ENCODE measurements at regions not wholly inside any gene's neighbourhood (a gene's known extent, or its start where the extent isn't known, plus 50 kb on each side); places are given as distances from the start of the nearest gene placed in this dataset.

DNA sequence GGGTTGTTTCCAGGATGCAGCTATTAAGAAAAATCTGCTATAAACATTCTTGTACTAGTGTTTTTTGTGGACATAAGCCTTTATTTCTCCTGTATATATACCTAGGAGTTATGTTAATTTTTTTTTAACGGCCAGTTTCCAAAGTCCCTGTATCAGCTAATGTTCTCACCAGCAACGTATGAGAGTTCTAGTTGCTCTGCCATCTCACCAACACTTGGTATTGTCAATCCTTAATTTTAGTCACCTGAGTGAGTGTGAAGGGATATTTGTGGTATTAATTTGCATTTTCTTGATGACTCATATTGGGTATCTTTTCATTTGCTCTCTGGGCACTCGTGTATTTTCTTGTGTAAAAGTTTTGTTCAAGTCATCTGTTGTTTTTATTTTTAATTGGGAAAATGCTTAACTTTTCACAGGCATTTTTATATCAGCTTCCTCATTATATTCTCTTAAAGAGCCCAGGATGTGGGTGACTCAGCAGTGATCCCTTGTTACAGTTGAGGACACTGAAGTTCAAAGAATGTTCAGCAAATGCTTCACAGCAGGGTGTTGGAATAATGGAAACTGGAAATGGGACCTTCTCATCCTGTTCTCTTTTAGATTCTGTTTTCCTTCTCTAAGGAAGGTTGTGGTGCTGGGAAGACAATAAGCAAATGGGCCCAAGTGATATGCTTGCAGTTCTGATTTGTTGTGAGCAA lies 176.3 kb upstream of the PRNP start:
- Histone ChIP-seq H3K4me3 (no peak overlapping the region), H3K27ac (no peak overlapping the region)

DNA sequence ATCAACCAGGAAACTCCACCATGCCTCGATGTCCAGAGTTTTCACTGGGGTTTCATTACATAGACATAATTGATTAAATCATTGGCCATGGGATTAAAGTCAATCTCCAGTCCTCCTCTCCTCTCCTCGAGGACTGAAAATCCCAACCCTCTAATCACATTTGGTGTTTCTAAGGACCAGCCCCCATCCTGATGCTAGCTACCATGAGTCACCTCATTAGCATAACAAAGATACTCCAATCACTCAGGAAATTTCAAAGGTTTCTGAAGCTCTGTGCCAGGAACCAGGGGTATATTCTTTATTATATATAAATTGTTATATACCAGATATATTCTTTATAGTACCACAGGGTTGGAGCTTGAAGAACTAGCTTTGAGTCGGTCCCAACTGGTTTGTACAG lies 177.5 kb upstream of the PRNP start:
- DNase-seq (ENCODE audit: low spot score): no peak
- H3K27ac ChIP-seq: no peak overlapping the region
- no peak overlapping the region for H3K4me3 ChIP-seq
- TF ChIP-seq, protein P1, sequence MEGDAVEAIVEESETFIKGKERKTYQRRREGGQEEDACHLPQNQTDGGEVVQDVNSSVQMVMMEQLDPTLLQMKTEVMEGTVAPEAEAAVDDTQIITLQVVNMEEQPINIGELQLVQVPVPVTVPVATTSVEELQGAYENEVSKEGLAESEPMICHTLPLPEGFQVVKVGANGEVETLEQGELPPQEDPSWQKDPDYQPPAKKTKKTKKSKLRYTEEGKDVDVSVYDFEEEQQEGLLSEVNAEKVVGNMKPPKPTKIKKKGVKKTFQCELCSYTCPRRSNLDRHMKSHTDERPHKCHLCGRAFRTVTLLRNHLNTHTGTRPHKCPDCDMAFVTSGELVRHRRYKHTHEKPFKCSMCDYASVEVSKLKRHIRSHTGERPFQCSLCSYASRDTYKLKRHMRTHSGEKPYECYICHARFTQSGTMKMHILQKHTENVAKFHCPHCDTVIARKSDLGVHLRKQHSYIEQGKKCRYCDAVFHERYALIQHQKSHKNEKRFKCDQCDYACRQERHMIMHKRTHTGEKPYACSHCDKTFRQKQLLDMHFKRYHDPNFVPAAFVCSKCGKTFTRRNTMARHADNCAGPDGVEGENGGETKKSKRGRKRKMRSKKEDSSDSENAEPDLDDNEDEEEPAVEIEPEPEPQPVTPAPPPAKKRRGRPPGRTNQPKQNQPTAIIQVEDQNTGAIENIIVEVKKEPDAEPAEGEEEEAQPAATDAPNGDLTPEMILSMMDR (IDR thresholded peaks at IDR 0.05): no peak

More for the DNA sequence above, 176.3 kb upstream of the PRNP start:
- TF ChIP-seq, protein P1 (IDR thresholded peaks at IDR 0.05): no peak
- DNase-seq (ENCODE audit: low spot score): no peak

DNA sequence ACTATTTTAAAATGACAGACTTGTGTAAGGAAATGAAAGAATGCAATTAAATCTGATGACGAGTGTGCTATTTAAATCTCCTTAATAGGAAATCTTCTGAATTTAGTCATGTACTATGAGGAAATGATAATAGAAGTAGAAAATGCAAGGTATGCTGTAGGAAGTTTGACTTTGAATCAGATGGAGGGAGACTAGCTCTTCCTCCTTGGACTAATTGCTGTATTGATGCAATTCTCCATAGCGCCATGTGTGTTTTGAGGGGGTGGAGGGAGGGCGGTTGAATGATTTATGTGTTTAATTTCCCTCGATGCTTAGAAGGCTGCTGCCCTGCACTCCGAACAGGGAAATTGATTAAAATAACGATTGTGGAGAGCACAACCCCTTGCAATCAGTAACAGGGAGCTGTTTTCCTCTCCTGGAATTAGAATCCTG lies 179.0 kb upstream of the PRNP start:
- DNase-seq (ENCODE audit: low spot score): no peak
- Histone ChIP-seq H3K4me3 (no peak overlapping the region), H3K27ac (no peak overlapping the region)
- TF ChIP-seq, protein P1 (IDR thresholded peaks at IDR 0.05): no peak

DNA sequence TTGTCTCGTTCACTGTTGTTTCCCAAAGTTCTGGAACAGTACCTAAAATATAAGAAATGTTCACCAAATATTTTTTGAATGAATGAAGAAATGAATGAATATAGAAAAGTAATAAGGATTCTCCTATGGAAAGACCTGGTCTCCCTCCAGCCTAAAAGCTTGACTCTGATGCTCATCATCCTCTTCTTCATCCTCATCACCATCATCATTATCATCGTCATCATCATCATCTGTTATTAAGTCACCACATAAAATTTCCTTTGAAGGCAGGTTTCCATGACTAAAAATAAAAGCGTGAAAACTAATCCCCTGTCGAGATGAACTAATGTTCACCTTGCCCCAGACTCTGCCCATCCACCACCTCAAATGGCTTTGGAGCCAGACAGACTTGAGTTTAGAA lies 181.4 kb upstream of the PRNP start:
- Histone ChIP-seq H3K4me3 (no peak overlapping the region), H3K27ac (no peak overlapping the region)
- DNase-seq (ENCODE audit: low spot score): no peak
- TF ChIP-seq, protein P1 (IDR thresholded peaks at IDR 0.05): no peak

DNA sequence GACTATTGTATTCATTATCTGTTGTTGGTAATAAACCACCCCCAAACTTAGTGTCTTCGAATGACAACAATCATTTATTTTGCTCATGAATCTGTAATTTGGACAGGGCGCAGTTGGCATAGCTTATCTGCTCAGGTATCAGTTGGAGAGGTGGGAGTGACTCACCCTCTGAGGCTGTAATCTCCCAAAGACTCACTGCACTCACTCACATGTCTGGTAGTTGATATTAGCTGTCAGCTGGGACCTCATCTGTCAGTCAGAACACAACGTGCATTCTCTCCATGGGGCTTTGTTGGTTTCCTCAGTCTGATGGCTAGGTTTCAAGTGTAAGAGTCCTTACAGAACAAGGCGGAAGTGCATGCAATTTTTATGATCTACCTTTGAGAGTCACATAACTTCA lies 183.5 kb upstream of the PRNP start:
- TF ChIP-seq, protein P1 (IDR thresholded peaks at IDR 0.05): no peak
- Histone ChIP-seq H3K27ac (no peak overlapping the region), H3K4me3 (no peak overlapping the region)
- DNase-seq (ENCODE audit: low spot score): no peak

DNA sequence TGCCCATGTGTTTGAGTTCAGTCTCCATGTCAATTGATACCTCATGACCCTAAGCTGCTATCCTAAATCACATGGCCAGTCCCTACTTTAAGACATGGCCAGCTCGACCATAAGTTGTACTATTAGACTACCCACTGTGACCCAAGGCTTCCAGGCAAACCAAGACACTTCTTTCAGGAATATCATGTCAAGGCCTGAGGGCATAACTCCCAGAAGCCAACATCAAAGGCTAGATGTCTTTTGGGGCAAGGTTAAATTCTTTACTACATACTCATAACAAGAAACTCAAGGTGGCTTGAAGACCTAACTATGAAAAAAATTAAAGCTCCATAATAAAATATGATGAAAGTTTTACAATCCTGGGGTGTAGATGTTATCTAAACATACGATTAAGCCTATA lies 192.9 kb upstream of the PRNP start:
- Histone ChIP-seq H3K27ac (no peak overlapping the region), H3K4me3 (no peak overlapping the region)
- TF ChIP-seq, protein P1 (IDR thresholded peaks at IDR 0.05): no peak
- DNase-seq (ENCODE audit: low spot score): no peak

DNA sequence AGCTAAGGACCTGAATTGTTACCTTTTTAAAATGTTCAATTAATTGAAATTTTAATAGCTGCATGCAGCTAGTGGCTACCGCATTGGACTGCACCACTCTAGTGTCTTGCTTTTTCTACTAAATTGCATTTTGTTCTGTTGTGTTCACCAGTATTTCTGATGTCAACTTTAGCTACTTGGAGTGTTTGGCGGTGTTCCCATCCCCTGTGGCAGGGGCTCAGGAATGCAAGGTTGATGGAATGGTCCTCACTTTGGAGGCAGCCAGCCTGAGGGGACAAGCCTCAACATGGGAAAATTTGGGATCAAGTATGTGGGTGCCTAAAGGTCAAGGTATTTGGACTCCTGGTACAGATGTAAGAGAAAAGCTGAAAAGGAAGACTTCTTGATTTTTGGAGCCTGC lies 194.6 kb upstream of the PRNP start:
- Histone ChIP-seq H3K27ac (no peak overlapping the region), H3K4me3 (no peak overlapping the region)
- TF ChIP-seq, protein P1 (IDR thresholded peaks at IDR 0.05): no peak
- DNase-seq (ENCODE audit: low spot score): no peak
